CD14-positive monocyte (primary cell): ENCODE measurements at regions not wholly inside any gene's neighbourhood (a gene's known extent, or its start where the extent isn't known, plus 50 kb on each side); places are given as distances from the start of the nearest gene placed in this dataset.

Experiments used
- DNase-seq, 3 donors: peaks; one replicate each; pipeline ENCODE4 v3.0.0-alpha.2; 2011 to 2022
- H2AFZ ChIP-seq: 2 replicates; pipeline ENCODE4 v1.6.0; 2012; ENCODE audit warnings: mild to moderate bottlenecking, low read depth, low read length, inconsistent platforms; ENCODE audit not compliant: insufficient read depth, poor library complexity, severe bottlenecking
- H3K27ac ChIP-seq, 2 donors: 1 replicate in 1 of 2; 2 replicates in 1 of 2; pipeline ENCODE4 v1.5.1; 2012 to 2013; ENCODE audit warnings: low read length in 2 of 2, control low read depth in 1 of 2, inconsistent platforms in 1 of 2, low read depth in 1 of 2, mild to moderate bottlenecking in 1 of 2
- H3K27me3 ChIP-seq, 2 donors: one replicate each; pipeline versions ENCODE4 v1.6.0 to v1.6.1; 2011 to 2013; ENCODE audit warnings: low read length in 2 of 2; ENCODE audit not compliant: control insufficient read depth in 2 of 2, insufficient read depth in 2 of 2
- H3K36me3 ChIP-seq, 2 donors: replicated peaks in 1 of 2; 1 replicate in 1 of 2; 2 replicates in 1 of 2; pipeline versions ENCODE4 v1.5.1 to v1.6.1; 2012 to 2013; ENCODE audit warnings: low read length in 2 of 2, control low read depth in 1 of 2, inconsistent platforms in 1 of 2, mild to moderate bottlenecking in 1 of 2; ENCODE audit not compliant: insufficient read depth in 2 of 2, control insufficient read depth in 1 of 2
- H3K4me1 ChIP-seq, 2 donors: 1 replicate in 1 of 2; 2 replicates in 1 of 2; pipeline versions ENCODE4 v1.5.1 to v1.6.1; 2012 to 2013; ENCODE audit warnings: low read length in 2 of 2, control low read depth in 1 of 2, inconsistent platforms in 1 of 2, mild to moderate bottlenecking in 1 of 2, moderate library complexity in 1 of 2; ENCODE audit not compliant: insufficient read depth in 2 of 2, control insufficient read depth in 1 of 2
- H3K4me2 ChIP-seq: replicated peaks from 2 replicates; pipeline ENCODE3; 2012; ENCODE audit warnings: low read length, moderate library complexity, mild to moderate bottlenecking; ENCODE audit not compliant: poor library complexity, severe bottlenecking; ENCODE audit errors: extremely low read depth
- H3K4me3 ChIP-seq, 3 experiments: fragments of 200-600 bp in 1 of 3; sonication (generic) in 1 of 3; replicated peaks in 1 of 3; 1 replicate in 2 of 3; 2 replicates in 1 of 3; pipeline ENCODE4 v1.5.1; 2011 to 2013; ENCODE audit warnings: low read length in 3 of 3, mild to moderate bottlenecking in 3 of 3, control low read depth in 2 of 3, low read depth in 2 of 3, inconsistent platforms in 1 of 3, moderate library complexity in 1 of 3
- H3K79me2 ChIP-seq: 2 replicates; pipeline ENCODE4 v1.6.0; 2012; ENCODE audit warnings: mild to moderate bottlenecking, control low read depth, inconsistent platforms, low read length, moderate library complexity; ENCODE audit not compliant: insufficient read depth
- H3K9ac ChIP-seq: 2 replicates; pipeline ENCODE4 v1.6.0; 2017; ENCODE audit warnings: low read length, mild to moderate bottlenecking; ENCODE audit not compliant: insufficient read depth, poor library complexity, severe bottlenecking
- H3K9me3 ChIP-seq, 2 donors: replicated peaks in 1 of 2; 1 replicate in 1 of 2; 2 replicates in 1 of 2; pipeline versions ENCODE4 v1.5.1 to v1.6.1; 2012 to 2013; ENCODE audit warnings: low read length in 2 of 2, control low read depth in 1 of 2; ENCODE audit not compliant: control insufficient read depth in 1 of 2, insufficient read depth in 1 of 2
- H4K20me1 ChIP-seq: 2 replicates; pipeline ENCODE4 v1.6.0; 2012; ENCODE audit warnings: mild to moderate bottlenecking, low read length, control low read depth, moderate library complexity; ENCODE audit not compliant: insufficient read depth
- H3K27ac Mint-ChIP-seq, 7 donors: one replicate each; pipeline ENCODE4 v1.8.0; 2020; ENCODE audit warnings: mild to moderate bottlenecking in 7 of 7, mixed read lengths in 7 of 7, moderate library complexity in 6 of 7, inconsistent platforms in 2 of 7
- H3K27me3 Mint-ChIP-seq, 3 donors: one replicate each; pipeline ENCODE4 v1.8.0; 2021 to 2022; ENCODE audit warnings: low read depth in 3 of 3, mild to moderate bottlenecking in 3 of 3, mixed read lengths in 3 of 3, moderate library complexity in 3 of 3, inconsistent platforms in 1 of 3
- H3K36me3 Mint-ChIP-seq, 2 donors: one replicate each; pipeline ENCODE4 v1.8.0; 2020; ENCODE audit warnings: mixed read lengths in 2 of 2, inconsistent platforms in 1 of 2, mild to moderate bottlenecking in 1 of 2
- H3K4me1 Mint-ChIP-seq: one replicate; pipeline ENCODE4 v1.8.0; 2020; ENCODE audit warnings: mild to moderate bottlenecking, mixed read lengths
- H3K4me3 Mint-ChIP-seq, 2 donors: one replicate each; pipeline ENCODE4 v1.8.0; 2020; ENCODE audit warnings: mild to moderate bottlenecking in 2 of 2, mixed read lengths in 2 of 2, moderate library complexity in 1 of 2
- H3K9me3 Mint-ChIP-seq, 7 donors: one replicate each; pipeline ENCODE4 v1.8.0; 2020 to 2022; ENCODE audit warnings: mixed read lengths in 7 of 7, mild to moderate bottlenecking in 6 of 7, moderate library complexity in 6 of 7, inconsistent platforms in 2 of 7
- CTCF ChIP-seq: fragments of 200-600 bp; IDR thresholded peaks from one replicate; pipeline ENCODE4 v1.8.0; 2022; ENCODE audit warnings: antibody characterized with exemption, mild to moderate bottlenecking
- WGBS: methylation state at CpG from one replicate; pipeline ENCODE4 v1.1.5; 2013; ENCODE audit warnings: missing lambda C conversion rate; ENCODE audit not compliant: insufficient coverage; 5-methylcytosine and 5-hydroxymethylcytosine counted together
- intact Hi-C, 2 donors: fragments of 100-400 bp; cut with micrococcal nuclease; formaldehyde crosslinking; loops; one replicate each; pipeline versions ENCODE4 v1.15.0 to v1.15.1; 2023

- TF ChIP-seq CTCF: no peak
- Histone ChIP-seq H3K4me1 (peaks cover 2% of the 10 kb centered on the region in 2 donors), H3K27ac (no peak overlapping the region), H3K27me3 (no peaks in the 10 kb centered on the region), H3K4me3 (no peak overlapping the region), H3K79me2 (no peaks in the 10 kb centered on the region), H3K9me3 (no peaks in the 10 kb centered on the region), H3K4me2 (no peak overlapping the region), H3K9ac (no peak overlapping the region), H3K36me3 (no peaks in the 10 kb centered on the region), H2AFZ (no peak overlapping the region), H4K20me1 (no peaks in the 10 kb centered on the region)
- H3K4me1 Mint-ChIP-seq: peaks cover 3% of the 10 kb centered on the region
- H3K9me3 Mint-ChIP-seq: peaks cover 0 to 3% (median 2%) of the 10 kb centered on the region in 7 donors
- H3K36me3 Mint-ChIP-seq: no peaks in the 10 kb centered on the region
- DNase-seq: no peak
- no peaks in the 10 kb centered on the region for H3K27me3 Mint-ChIP-seq
- no peak overlapping the region for H3K4me3 Mint-ChIP-seq
- intact Hi-C loops: no loop called here
- no CpG with 5 or more reads among the region's 3 CpGs for WGBS
- H3K27ac Mint-ChIP-seq: no peak overlapping the region
Observed at GRCh38 chr3:154590675-154591384, 160.8 kb upstream of the GPR149 start.

GRCh38 chr3:154588831-154589230, 158.8 kb upstream of the GPR149 start:
- H3K4me2 ChIP-seq: no peak overlapping the region
- intact Hi-C loops: no loop called here

More at GRCh38 chr3:154588831-154589230, 158.8 kb upstream of the GPR149 start:
- no peak for DNase-seq
- Mint-ChIP-seq H3K27me3 (peaks cover 0 to 3% (median under 1%) of the 10 kb centered on the region in 3 donors), H3K4me3 (no peak overlapping the region), H3K4me1 (peaks cover 19% of the 10 kb centered on the region), H3K9me3 (peaks cover 0 to 3% (median 0%) of the 10 kb centered on the region in 7 donors), H3K36me3 (no peaks in the 10 kb centered on the region), H3K27ac (no peak overlapping the region)
- Histone ChIP-seq H3K4me3 (no peak overlapping the region), H3K27me3 (no peaks in the 10 kb centered on the region), H4K20me1 (no peaks in the 10 kb centered on the region), H3K36me3 (no peaks in the 10 kb centered on the region), H3K79me2 (no peaks in the 10 kb centered on the region), H3K9ac (no peak overlapping the region), H3K27ac (no peak overlapping the region), H3K4me1 (peaks cover 15 to 22% of the 10 kb centered on the region in 2 donors), H3K9me3 (no peaks in the 10 kb centered on the region), H2AFZ (no peak overlapping the region)
- WGBS: 100% methylated on average over 1 of the region's 3 CpGs
- no peak for TF ChIP-seq CTCF
